HFFc6 (cell line): ENCODE measurements at regions not wholly inside any gene's neighbourhood (a gene's known extent, or its start where the extent isn't known, plus 50 kb on each side); places are given as distances from the start of the nearest gene placed in this dataset.

Source experiments
- DNase-seq: peaks from one replicate; pipeline ENCODE4 v3.0.0-alpha.2; 2018
- H3K27ac Mint-ChIP-seq: 2 replicates; pipeline ENCODE4 v1.8.0; 2020; ENCODE audit warnings: mild to moderate bottlenecking, mixed read lengths
- H3K27me3 Mint-ChIP-seq: 2 replicates; pipeline ENCODE4 v1.8.0; 2021; ENCODE audit warnings: mild to moderate bottlenecking, moderate library complexity, mixed read lengths; ENCODE audit not compliant: insufficient read depth
- H3K36me3 Mint-ChIP-seq: 2 replicates; pipeline ENCODE4 v1.8.0; 2021; ENCODE audit warnings: low read depth, mixed read lengths
- H3K4me1 Mint-ChIP-seq: 2 replicates; pipeline ENCODE4 v1.8.0; 2020; ENCODE audit warnings: low read depth, mixed read lengths
- H3K4me3 Mint-ChIP-seq: 2 replicates; pipeline ENCODE4 v1.8.0; 2020; ENCODE audit warnings: mild to moderate bottlenecking, moderate library complexity, mixed read lengths
- H3K9me3 Mint-ChIP-seq: 2 replicates; pipeline ENCODE4 v1.8.0; 2020; ENCODE audit warnings: mild to moderate bottlenecking, mixed read lengths
- TF ChIP-seq, protein P1 (sequence below): fragments of 200-600 bp; sonication (generic); IDR thresholded peaks from 2 replicates; pipeline ENCODE4 v1.5.0; 2021; ENCODE audit warnings: antibody characterized with exemption, mild to moderate bottlenecking

GRCh38 chr18:38951633-38952032 is 1386.0 kb upstream of the CELF4 start:
- Mint-ChIP-seq H3K36me3 (no peaks in the 10 kb centered on the region), H3K27ac (no peak overlapping the region), H3K27me3 (no peaks in the 10 kb centered on the region), H3K4me3 (no peak overlapping the region), H3K4me1 (no peaks in the 10 kb centered on the region), H3K9me3 (peaks cover 27% of the 10 kb centered on the region)
- TF ChIP-seq, protein P1, sequence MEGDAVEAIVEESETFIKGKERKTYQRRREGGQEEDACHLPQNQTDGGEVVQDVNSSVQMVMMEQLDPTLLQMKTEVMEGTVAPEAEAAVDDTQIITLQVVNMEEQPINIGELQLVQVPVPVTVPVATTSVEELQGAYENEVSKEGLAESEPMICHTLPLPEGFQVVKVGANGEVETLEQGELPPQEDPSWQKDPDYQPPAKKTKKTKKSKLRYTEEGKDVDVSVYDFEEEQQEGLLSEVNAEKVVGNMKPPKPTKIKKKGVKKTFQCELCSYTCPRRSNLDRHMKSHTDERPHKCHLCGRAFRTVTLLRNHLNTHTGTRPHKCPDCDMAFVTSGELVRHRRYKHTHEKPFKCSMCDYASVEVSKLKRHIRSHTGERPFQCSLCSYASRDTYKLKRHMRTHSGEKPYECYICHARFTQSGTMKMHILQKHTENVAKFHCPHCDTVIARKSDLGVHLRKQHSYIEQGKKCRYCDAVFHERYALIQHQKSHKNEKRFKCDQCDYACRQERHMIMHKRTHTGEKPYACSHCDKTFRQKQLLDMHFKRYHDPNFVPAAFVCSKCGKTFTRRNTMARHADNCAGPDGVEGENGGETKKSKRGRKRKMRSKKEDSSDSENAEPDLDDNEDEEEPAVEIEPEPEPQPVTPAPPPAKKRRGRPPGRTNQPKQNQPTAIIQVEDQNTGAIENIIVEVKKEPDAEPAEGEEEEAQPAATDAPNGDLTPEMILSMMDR, result no peak
- DNase-seq, result no peak

DNA sequence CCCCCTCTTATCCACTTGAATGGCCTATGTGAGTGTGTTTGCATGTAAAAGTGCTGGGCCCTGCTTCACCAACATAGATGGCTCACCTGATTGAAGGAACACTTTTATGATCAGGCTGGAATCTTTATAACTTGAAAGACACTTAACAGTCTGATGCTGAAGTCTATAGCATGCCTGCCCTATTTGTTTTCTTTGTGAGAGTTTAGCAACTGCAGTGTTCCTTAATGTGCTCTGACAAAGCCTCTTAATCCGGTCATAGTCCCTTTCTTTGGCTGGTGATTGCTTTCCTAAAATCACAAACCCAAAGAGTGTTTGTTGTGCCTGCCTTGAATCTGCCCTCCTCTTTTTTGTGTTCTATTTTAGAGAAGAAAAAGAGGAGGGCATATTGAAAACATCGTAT is 1382.8 kb upstream of the CELF4 start:
- TF ChIP-seq, protein P1, result no peak
- Mint-ChIP-seq H3K36me3 (no peaks in the 10 kb centered on the region), H3K27me3 (no peaks in the 10 kb centered on the region), H3K9me3 (peaks cover 37% of the 10 kb centered on the region), H3K4me1 (no peaks in the 10 kb centered on the region), H3K4me3 (no peak overlapping the region), H3K27ac (no peak overlapping the region)
- DNase-seq, result no peak

- H3K36me3 Mint-ChIP-seq, result peaks cover 4% of the 10 kb centered on the region; the same call in 1 of the 2 replicates
- no peak overlapping the region for H3K4me3 Mint-ChIP-seq
- H3K27ac Mint-ChIP-seq, result no peak overlapping the region
Observed at GRCh38 chr18:38944446-38945024, 1378.9 kb upstream of the CELF4 start.

DNA sequence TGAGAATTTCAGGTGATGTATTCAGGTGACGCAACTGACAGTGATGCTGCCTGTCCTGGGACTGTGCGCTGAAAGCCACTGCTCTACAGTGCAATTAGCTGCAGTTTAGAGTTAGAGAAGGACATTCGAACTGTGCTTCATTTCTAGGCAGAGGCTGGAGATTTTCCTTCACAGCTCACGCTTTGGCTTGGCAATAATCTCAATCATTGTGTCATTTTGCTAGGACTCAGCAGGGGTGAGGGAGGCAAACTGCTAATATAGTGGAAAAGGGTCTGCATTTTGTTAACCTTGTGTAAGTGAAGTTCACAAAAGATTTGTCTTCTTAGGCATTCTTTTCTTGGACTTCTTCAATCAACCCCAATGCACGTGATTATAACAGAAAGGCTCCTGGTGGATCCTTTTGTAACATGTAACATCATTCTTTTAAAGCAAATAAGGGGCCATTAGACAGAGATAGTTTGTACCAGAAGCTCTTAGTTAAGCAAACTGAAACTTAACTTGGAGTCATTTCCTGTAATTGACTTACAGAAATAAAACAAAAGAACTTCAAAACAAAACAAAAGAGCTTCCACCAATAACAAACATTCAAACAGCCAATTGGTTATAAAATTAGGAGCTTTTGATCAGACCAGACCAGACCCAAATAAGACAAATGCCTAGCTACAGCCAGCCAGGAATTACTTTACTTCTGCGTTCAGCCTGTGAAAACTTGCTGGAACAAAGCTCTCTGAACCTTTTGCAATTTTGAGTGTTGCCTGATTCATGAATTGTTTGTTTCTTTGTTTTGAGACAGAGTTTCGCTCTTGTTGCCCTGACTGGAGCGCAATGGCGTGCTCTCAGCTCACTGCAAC is 1376.3 kb upstream of the CELF4 start:
- no peak for DNase-seq
- Mint-ChIP-seq H3K27ac (no peak overlapping the region), H3K4me1 (no peaks in the 10 kb centered on the region), H3K9me3 (peaks cover 63% of the 10 kb centered on the region), H3K36me3 (peaks cover 4% of the 10 kb centered on the region; the same call in 1 of the 2 replicates), H3K4me3 (no peak overlapping the region), H3K27me3 (no peaks in the 10 kb centered on the region)
- TF ChIP-seq, protein P1, result no peak

More at GRCh38 chr18:38944446-38945024, 1378.9 kb upstream of the CELF4 start:
- H3K27me3 Mint-ChIP-seq, result no peaks in the 10 kb centered on the region
- TF ChIP-seq, protein P1, result no peak
- peaks cover 56% of the 10 kb centered on the region for H3K9me3 Mint-ChIP-seq
- no peak for DNase-seq
- H3K4me1 Mint-ChIP-seq, result no peaks in the 10 kb centered on the region

DNA sequence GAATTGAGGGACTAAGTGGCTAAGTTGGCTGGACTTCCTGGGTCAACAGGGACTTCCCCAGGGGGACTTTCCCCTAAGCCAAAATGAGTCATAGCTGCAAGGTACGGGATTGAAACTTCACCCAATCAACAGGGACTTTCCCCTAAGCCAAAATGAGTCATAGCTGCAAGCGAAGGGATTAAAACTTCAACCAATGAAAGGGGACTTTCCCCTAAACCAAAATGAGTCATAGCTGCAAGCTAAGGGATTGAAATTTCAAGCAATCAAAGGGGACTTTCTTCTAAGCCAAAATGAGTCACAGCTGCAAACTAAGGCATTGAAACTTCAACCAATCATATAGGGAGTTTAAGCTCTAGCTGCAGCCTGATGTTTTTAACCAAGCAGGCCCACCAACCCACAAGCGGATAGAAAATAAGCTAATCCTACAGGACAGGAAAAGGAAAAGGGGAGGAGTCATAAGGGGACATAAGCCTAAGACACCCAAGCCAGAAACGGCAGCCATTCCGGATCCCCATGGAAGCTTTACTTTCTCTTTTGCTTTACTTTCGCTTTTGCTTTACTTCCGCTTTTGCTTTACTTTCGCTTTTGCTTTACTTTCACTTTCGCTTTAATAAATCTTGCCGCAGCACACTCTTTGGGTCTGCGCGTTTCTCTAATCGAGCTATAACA is 1375.4 kb upstream of the CELF4 start:
- no peaks in the 10 kb centered on the region for H3K27me3 Mint-ChIP-seq
- peaks cover 56% of the 10 kb centered on the region for H3K9me3 Mint-ChIP-seq
- H3K4me3 Mint-ChIP-seq, result no peak overlapping the region
- TF ChIP-seq, protein P1, result no peak
- H3K27ac Mint-ChIP-seq, result no peak overlapping the region
- no peaks in the 10 kb centered on the region for H3K4me1 Mint-ChIP-seq
- peaks cover 4% of the 10 kb centered on the region; the same call in 1 of the 2 replicates for H3K36me3 Mint-ChIP-seq
- peak; percentile 0 for DNase-seq
